ENCODE measurements at regions not wholly inside any gene's neighbourhood (a gene's known extent, or its start where the extent isn't known, plus 50 kb on each side); places are given as distances from the start of the nearest gene placed in this dataset.

GRCh38 chr17:73797594-73798110 is 153.4 kb upstream of the SDK2 start:
- H3K9me3 ChIP-seq = peaks cover 0 to 4% (median 0%) of the 10 kb centered on the region in 4 donors
- H3K36me3 ChIP-seq = no peaks in the 10 kb centered on the region
- H3K4me1 ChIP-seq = peaks cover 0 to 25% (median 0%) of the 10 kb centered on the region in 4 donors
- H3K27ac ChIP-seq = peak overlapping the region in 1 of 4 donors; percentile 16
- 43 to 44% methylated on average over 4 of the region's 4 CpGs for WGBS, 2 donors
- TF ChIP-seq, protein P1, sequence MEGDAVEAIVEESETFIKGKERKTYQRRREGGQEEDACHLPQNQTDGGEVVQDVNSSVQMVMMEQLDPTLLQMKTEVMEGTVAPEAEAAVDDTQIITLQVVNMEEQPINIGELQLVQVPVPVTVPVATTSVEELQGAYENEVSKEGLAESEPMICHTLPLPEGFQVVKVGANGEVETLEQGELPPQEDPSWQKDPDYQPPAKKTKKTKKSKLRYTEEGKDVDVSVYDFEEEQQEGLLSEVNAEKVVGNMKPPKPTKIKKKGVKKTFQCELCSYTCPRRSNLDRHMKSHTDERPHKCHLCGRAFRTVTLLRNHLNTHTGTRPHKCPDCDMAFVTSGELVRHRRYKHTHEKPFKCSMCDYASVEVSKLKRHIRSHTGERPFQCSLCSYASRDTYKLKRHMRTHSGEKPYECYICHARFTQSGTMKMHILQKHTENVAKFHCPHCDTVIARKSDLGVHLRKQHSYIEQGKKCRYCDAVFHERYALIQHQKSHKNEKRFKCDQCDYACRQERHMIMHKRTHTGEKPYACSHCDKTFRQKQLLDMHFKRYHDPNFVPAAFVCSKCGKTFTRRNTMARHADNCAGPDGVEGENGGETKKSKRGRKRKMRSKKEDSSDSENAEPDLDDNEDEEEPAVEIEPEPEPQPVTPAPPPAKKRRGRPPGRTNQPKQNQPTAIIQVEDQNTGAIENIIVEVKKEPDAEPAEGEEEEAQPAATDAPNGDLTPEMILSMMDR (IDR thresholded peaks at IDR 0.05) = no peak
- TF ChIP-seq EP300 (IDR thresholded peaks at IDR 0.05) = no peak
- TF ChIP-seq POLR2A (IDR thresholded peaks at IDR 0.05) = no peak
- H3K27me3 ChIP-seq = no peaks in the 10 kb centered on the region
- DNase-seq (ENCODE audit: low spot score in 2 of 2) = no peak
- H3K4me3 ChIP-seq = no peak overlapping the region

DNA sequence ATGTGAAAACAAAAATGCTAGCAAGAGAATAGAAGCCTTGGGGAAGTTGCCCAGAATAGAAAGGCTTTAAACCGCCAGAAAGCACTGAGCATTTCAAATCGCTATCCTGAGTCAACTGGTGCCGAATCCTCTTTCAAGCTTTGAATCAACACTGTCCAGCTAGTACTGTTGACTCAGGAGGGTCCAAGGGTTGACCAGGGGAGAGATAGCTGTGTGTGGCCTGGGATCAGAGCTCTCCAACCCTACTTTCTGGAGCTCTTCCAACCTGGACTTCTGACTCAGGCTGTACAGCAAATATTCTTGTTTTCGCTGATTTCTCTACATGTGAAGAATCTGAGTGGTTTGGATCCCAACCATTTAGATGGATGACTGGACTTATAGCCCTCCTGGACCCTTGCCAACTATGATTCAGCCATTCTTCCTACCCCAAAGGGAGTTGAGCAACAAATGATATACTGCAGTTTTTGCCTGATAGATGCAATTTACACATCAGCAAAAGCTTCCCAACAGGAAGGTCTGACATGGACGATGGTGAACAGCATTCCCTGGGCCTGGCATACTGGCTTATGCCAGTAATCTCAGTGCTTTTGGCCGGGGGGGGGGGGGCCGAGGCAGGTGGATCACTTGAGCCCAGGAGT is 154.0 kb upstream of the SDK2 start:
- H3K36me3 ChIP-seq = no peaks in the 10 kb centered on the region
- H3K4me3 ChIP-seq = no peak overlapping the region
- peaks cover 0 to 9% (median 0%) of the 10 kb centered on the region in 4 donors for H3K9me3 ChIP-seq
- DNase-seq (ENCODE audit: low spot score in 2 of 2) = peak in 1 of 2 donors; percentile 26
- no peak for TF ChIP-seq POLR2A (IDR thresholded peaks at IDR 0.05)
- no peak for TF ChIP-seq EP300 (IDR thresholded peaks at IDR 0.05)
- TF ChIP-seq, protein P1 (IDR thresholded peaks at IDR 0.05) = no peak
- H3K27me3 ChIP-seq = no peaks in the 10 kb centered on the region
- peak overlapping the region in 1 of 4 donors; percentile 16 for H3K27ac ChIP-seq
- WGBS, 2 donors = 25 to 34% methylated on average over 7 of the region's 7 CpGs
- H3K4me1 ChIP-seq = peaks cover 0 to 25% (median 0%) of the 10 kb centered on the region in 4 donors

- H3K27me3 ChIP-seq = no peaks in the 10 kb centered on the region
- TF ChIP-seq, protein P1 (IDR thresholded peaks at IDR 0.05) = no peak
- no peak for TF ChIP-seq EP300 (IDR thresholded peaks at IDR 0.05)
- TF ChIP-seq POLR2A (IDR thresholded peaks at IDR 0.05) = no peak
Measured at GRCh38 chr17:73799096-73799495, 154.9 kb upstream of the SDK2 start.

DNA sequence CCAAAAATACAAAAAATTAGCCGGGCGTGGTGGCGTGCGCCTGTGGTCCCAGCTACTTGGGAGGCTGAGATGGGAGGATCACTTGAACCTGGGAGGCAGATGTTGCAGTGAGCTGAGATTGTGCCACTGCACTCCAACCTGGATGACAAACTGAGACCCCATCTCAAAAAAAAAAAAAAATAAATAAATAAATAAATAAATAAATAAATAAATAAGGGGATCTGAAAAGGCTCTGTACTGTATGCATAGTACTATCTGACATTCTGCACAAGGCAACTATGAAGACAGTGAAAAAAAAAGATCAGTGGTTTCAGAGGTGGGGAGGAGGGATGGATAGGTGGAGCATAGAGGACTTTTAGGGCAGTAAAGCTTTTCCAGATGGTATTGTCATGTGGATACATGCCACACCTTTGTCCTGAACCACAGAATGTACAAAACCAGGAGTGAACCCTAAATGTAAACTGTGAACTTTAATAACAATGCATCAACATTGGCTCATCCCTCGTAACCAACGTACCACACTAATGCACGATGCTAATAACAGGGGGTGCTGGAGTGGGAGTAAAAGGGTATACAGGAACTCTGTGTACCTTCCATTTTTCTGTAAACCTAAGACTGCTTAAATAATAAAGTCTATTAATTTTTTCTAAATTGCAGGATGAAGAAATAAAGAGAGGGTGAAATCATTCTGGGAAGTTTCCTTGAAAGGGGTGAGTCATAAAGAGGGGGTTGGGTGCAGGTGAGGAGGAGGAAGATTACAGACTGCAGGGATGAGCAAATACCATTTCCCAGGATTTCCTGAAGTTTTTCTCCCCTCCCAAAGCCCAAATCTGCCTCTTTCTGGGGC is 155.8 kb upstream of the SDK2 start:
- no peak overlapping the region for H3K27ac ChIP-seq
- peaks cover 0 to 25% (median 0%) of the 10 kb centered on the region in 4 donors for H3K4me1 ChIP-seq
- no peak for DNase-seq (ENCODE audit: low spot score in 2 of 2)
- WGBS, 2 donors = 87 to 89% methylated on average over 7 of the region's 7 CpGs
- H3K27me3 ChIP-seq = peaks cover 0 to 2% of the 10 kb centered on the region in 2 donors
- TF ChIP-seq EP300 (IDR thresholded peaks at IDR 0.05) = no peak
- TF ChIP-seq, protein P1 (IDR thresholded peaks at IDR 0.05) = no peak
- TF ChIP-seq POLR2A (IDR thresholded peaks at IDR 0.05) = no peak
- no peaks in the 10 kb centered on the region for H3K36me3 ChIP-seq
- peaks cover 0 to 11% (median 0%) of the 10 kb centered on the region in 4 donors for H3K9me3 ChIP-seq
- H3K4me3 ChIP-seq = no peak overlapping the region

More at GRCh38 chr17:73799096-73799495, 154.9 kb upstream of the SDK2 start:
- no peak overlapping the region for H3K27ac ChIP-seq
- H3K36me3 ChIP-seq = no peaks in the 10 kb centered on the region
- peaks cover 0 to 11% (median 0%) of the 10 kb centered on the region in 4 donors for H3K9me3 ChIP-seq
- H3K4me3 ChIP-seq = no peak overlapping the region
- no peak for DNase-seq (ENCODE audit: low spot score in 2 of 2)
- peaks cover 0 to 25% (median 0%) of the 10 kb centered on the region in 4 donors for H3K4me1 ChIP-seq

Data from tibial nerve (tissue), 4 donors.